K562 (cell line): ENCODE measurements at regions not wholly inside any gene's neighbourhood (a gene's known extent, or its start where the extent isn't known, plus 50 kb on each side); places are given as distances from the start of the nearest gene placed in this dataset.

Experiments
- CXXC5 ChIP-seq: fragments of 250-450 bp; sonication (Bioruptor Pico); IDR thresholded peaks from 2 replicates; pipeline ENCODE4 v1.8.0; 2022; ENCODE audit warnings: inconsistent platforms, mild to moderate bottlenecking, moderate library complexity
- MGA ChIP-seq: fragments of 450-650 bp; IDR thresholded peaks from 2 replicates; pipeline ENCODE4 v1.6.1; 2016; ENCODE audit warnings: mild to moderate bottlenecking, moderate library complexity
- MLLT1 ChIP-seq, 2 experiments: fragments of 450-650 bp; IDR thresholded peaks; 2 replicates each; pipeline ENCODE4 v1.6.1; 2016
- NR3C1 ChIP-seq: sonication (generic); formaldehyde crosslinking; IDR thresholded peaks from 2 replicates; pipeline ENCODE4 v1.8.1; 2022; ENCODE audit warnings: missing genetic modification reagents
- ZNF280B ChIP-seq: fragments of 250-450 bp; sonication (Bioruptor Pico); IDR thresholded peaks from 2 replicates; pipeline ENCODE4 v1.5.1; 2021; ENCODE audit warnings: mild to moderate bottlenecking

GRCh38 chr14:97931273-97931672 lies 1134.1 kb downstream of the VRK1 start (continued):
- TF ChIP-seq ZNF280B (CRISPR knock-in tag) (no peak), MGA (no peak), MLLT1 (IDR thresholded peaks at IDR 0.05) (no peak), CXXC5 (CRISPR knock-in tag) (no peak), NR3C1 (CRISPR knock-in tag) (no peak)
